HG02884 (cell line): ENCODE measurements at regions not wholly inside any gene's neighbourhood (a gene's known extent, or its start where the extent isn't known, plus 50 kb on each side); places are given as distances from the start of the nearest gene placed in this dataset.
"Not testable (repeated sequence)": the region's sequence is repeated elsewhere in the genome, so short reads cannot be mapped to it uniquely, and the experiment has no call there.

Source experiments
- ATAC-seq: cut with Tn5 transposase; IDR thresholded peaks from one replicate; pipeline ENCODE4 v1.9.1; 2021; ENCODE audit warnings: mild to moderate bottlenecking, moderate library complexity; ENCODE audit not compliant: unreplicated experiment

- not testable (repeated sequence) for ATAC-seq
Observed at GRCh38 chr3:125914608-125915436, 54.2 kb upstream of the ROPN1B start.

- not testable (repeated sequence) for ATAC-seq
Observed at GRCh38 chr3:125915437-125915787, 53.6 kb upstream of the ROPN1B start.

- ATAC-seq = peak; percentile 82
Observed at GRCh38 chr3:125915792-125916375, 53.1 kb upstream of the ROPN1B start.

- peak; percentile 62 for ATAC-seq
Observed at GRCh38 chr3:125916376-125916978, 52.5 kb upstream of the ROPN1B start.

GRCh38 chr3:125917020-125917549 is 51.9 kb upstream of the ROPN1B start:
- ATAC-seq = not testable (repeated sequence)

GRCh38 chr3:125918024-125918423 is 51.0 kb upstream of the ROPN1B start:
- ATAC-seq = not testable (repeated sequence)

- not testable (repeated sequence) for ATAC-seq
Observed at GRCh38 chr3:125918451-125918850, 50.5 kb upstream of the ROPN1B start.

- ATAC-seq = not testable (repeated sequence)
Observed at GRCh38 chr3:125918866-125919265, 50.1 kb upstream of the ROPN1B start.
